ENCODE measurements at regions not wholly inside any gene's neighbourhood (a gene's known extent, or its start where the extent isn't known, plus 50 kb on each side); places are given as distances from the start of the nearest gene placed in this dataset.
"Not testable (repeated sequence)": the region's sequence is repeated elsewhere in the genome, so short reads cannot be mapped to it uniquely, and the experiment has no call there.

- H3K79me2 ChIP-seq (ENCODE audit: insufficient read depth, low read length), result no peaks in the 10 kb centered on the region
- no peak overlapping the region for H2AFZ ChIP-seq (ENCODE audit: low read depth, low read length)
- DNase-seq (ENCODE audit: low read depth) (no peak), FAIRE-seq (no peak)
- H3K27me3 Mint-ChIP-seq (ENCODE audit: low read depth, unreplicated experiment), result peaks cover 4% of the 10 kb centered on the region
- H3K27me3 ChIP-seq (ENCODE audit: insufficient read depth, low read length), result no peaks in the 10 kb centered on the region
- H3K4me1 Mint-ChIP-seq (ENCODE audit: low read depth, unreplicated experiment), result no peaks in the 10 kb centered on the region
- H3K4me3 Mint-ChIP-seq (ENCODE audit: unreplicated experiment), result no peak overlapping the region
- H3K9ac ChIP-seq (ENCODE audit: low read length), result no peak overlapping the region
- H4K20me1 ChIP-seq (ENCODE audit: insufficient read depth, low read length), result no peaks in the 10 kb centered on the region
- no peak overlapping the region for H3K4me3 ChIP-seq (ENCODE audit: insufficient read depth, low read depth, low read length)
- no peaks in the 10 kb centered on the region for H3K4me1 ChIP-seq (ENCODE audit: insufficient read depth, low read length)
- no peak overlapping the region for H3K27ac Mint-ChIP-seq (ENCODE audit: unreplicated experiment)
- H3K9me3 ChIP-seq (ENCODE audit: insufficient read depth, low read depth, low read length), result peaks cover 3% of the 10 kb centered on the region
- H3K36me3 ChIP-seq (ENCODE audit: insufficient read depth, low read length), result no peaks in the 10 kb centered on the region
- peaks cover 10% of the 10 kb centered on the region for H3K9me3 Mint-ChIP-seq (ENCODE audit: unreplicated experiment)
- no peak overlapping the region for H3K4me2 ChIP-seq (ENCODE audit: low read length)
- H3K36me3 Mint-ChIP-seq (ENCODE audit: low read depth, unreplicated experiment), result peaks cover 2% of the 10 kb centered on the region
- H3K27ac ChIP-seq (ENCODE audit: low read depth, low read length), result no peak overlapping the region
- no peak for TF ChIP-seq EZH2 (IDR thresholded peaks at IDR 0.05; ENCODE audit: insufficient read depth, low read length)
- no peak for TF ChIP-seq CTCF (IDR thresholded peaks at IDR 0.05; ENCODE audit: insufficient read depth, low read depth, low read length)
Observed at GRCh38 chr4:175092114-175092513, 174.0 kb downstream of the ADAM29 start.

- H3K27ac Mint-ChIP-seq (ENCODE audit: unreplicated experiment); H4K20me1 ChIP-seq (ENCODE audit: insufficient read depth, low read length); DNase-seq (ENCODE audit: low read depth); H3K4me3 ChIP-seq (ENCODE audit: insufficient read depth, low read depth, low read length); H3K27ac ChIP-seq (ENCODE audit: low read depth, low read length); H3K4me1 Mint-ChIP-seq (ENCODE audit: low read depth, unreplicated experiment); H3K4me2 ChIP-seq (ENCODE audit: low read length); H3K36me3 Mint-ChIP-seq (ENCODE audit: low read depth, unreplicated experiment); FAIRE-seq; H3K4me1 ChIP-seq (ENCODE audit: insufficient read depth, low read length); H3K79me2 ChIP-seq (ENCODE audit: insufficient read depth, low read length); H3K36me3 ChIP-seq (ENCODE audit: insufficient read depth, low read length); H3K27me3 ChIP-seq (ENCODE audit: insufficient read depth, low read length); H3K9ac ChIP-seq (ENCODE audit: low read length); H3K9me3 ChIP-seq (ENCODE audit: insufficient read depth, low read depth, low read length); H3K9me3 Mint-ChIP-seq (ENCODE audit: unreplicated experiment); H2AFZ ChIP-seq (ENCODE audit: low read depth, low read length); H3K27me3 Mint-ChIP-seq (ENCODE audit: low read depth, unreplicated experiment): not testable (repeated sequence)
- H3K4me3 Mint-ChIP-seq (ENCODE audit: unreplicated experiment), result peak overlapping the region; percentile 20
Observed at GRCh38 chr4:175093055-175093454, 174.9 kb downstream of the ADAM29 start.

- Mint-ChIP-seq H3K27ac (ENCODE audit: unreplicated experiment) (no peak overlapping the region), H3K4me1 (ENCODE audit: low read depth, unreplicated experiment) (no peaks in the 10 kb centered on the region), H3K27me3 (ENCODE audit: low read depth, unreplicated experiment) (no peaks in the 10 kb centered on the region), H3K4me3 (ENCODE audit: unreplicated experiment) (no peak overlapping the region), H3K9me3 (ENCODE audit: unreplicated experiment) (no peaks in the 10 kb centered on the region), H3K36me3 (ENCODE audit: low read depth, unreplicated experiment) (no peaks in the 10 kb centered on the region)
- no peaks in the 10 kb centered on the region for H3K79me2 ChIP-seq (ENCODE audit: insufficient read depth, low read length)
- no peak overlapping the region for H2AFZ ChIP-seq (ENCODE audit: low read depth, low read length)
- TF ChIP-seq CTCF (IDR thresholded peaks at IDR 0.05; ENCODE audit: insufficient read depth, low read depth, low read length) (no peak), EZH2 (IDR thresholded peaks at IDR 0.05; ENCODE audit: insufficient read depth, low read length) (no peak)
- H3K4me3 ChIP-seq (ENCODE audit: insufficient read depth, low read depth, low read length), result no peak overlapping the region
- H3K9me3 ChIP-seq (ENCODE audit: insufficient read depth, low read depth, low read length), result no peaks in the 10 kb centered on the region
- no peak overlapping the region for H3K27ac ChIP-seq (ENCODE audit: low read depth, low read length)
- no peak overlapping the region for H3K4me2 ChIP-seq (ENCODE audit: low read length)
- no peaks in the 10 kb centered on the region for H3K36me3 ChIP-seq (ENCODE audit: insufficient read depth, low read length)
- no peaks in the 10 kb centered on the region for H3K27me3 ChIP-seq (ENCODE audit: insufficient read depth, low read length)
- DNase-seq (ENCODE audit: low read depth), result no peak
- no peak for FAIRE-seq
- no peaks in the 10 kb centered on the region for H4K20me1 ChIP-seq (ENCODE audit: insufficient read depth, low read length)
- H3K4me1 ChIP-seq (ENCODE audit: insufficient read depth, low read length), result no peaks in the 10 kb centered on the region
- H3K9ac ChIP-seq (ENCODE audit: low read length), result no peak overlapping the region
Observed at GRCh38 chr4:175103403-175103802, 185.2 kb downstream of the ADAM29 start.
